RWPE2 (cell line): ENCODE measurements at regions not wholly inside any gene's neighbourhood (a gene's known extent, or its start where the extent isn't known, plus 50 kb on each side); places are given as distances from the start of the nearest gene placed in this dataset.

Experiments used
- ATAC-seq: fragments of 200-7000 bp; cut with Tn5 transposase; 3 replicates; pipeline ENCODE4 v1.9.1; 2021; ENCODE audit warnings: low read depth
- DNase-seq: peaks from one replicate; pipeline ENCODE4 v3.0.0-alpha.2; 2020; ENCODE audit warnings: low spot score
- H3K27ac ChIP-seq: fragments of 450-650 bp; 2 replicates; pipeline ENCODE4 v1.5.1; 2017; ENCODE audit warnings: mild to moderate bottlenecking; ENCODE audit not compliant: poor library complexity, severe bottlenecking
- H3K27me3 ChIP-seq: fragments of 250-450 bp; sonication (Bioruptor Pico); 2 replicates; pipeline ENCODE4 v1.5.1; 2021; ENCODE audit warnings: mild to moderate bottlenecking, moderate library complexity; ENCODE audit not compliant: insufficient read depth, poor library complexity, severe bottlenecking
- H3K36me3 ChIP-seq: fragments of 250-450 bp; sonication (Bioruptor Pico); 2 replicates; pipeline ENCODE4 v1.5.1; 2020; ENCODE audit warnings: low read depth, mild to moderate bottlenecking, moderate library complexity
- H3K4me1 ChIP-seq: fragments of 250-450 bp; sonication (Bioruptor Pico); 2 replicates; pipeline ENCODE4 v1.5.1; 2021; ENCODE audit warnings: mild to moderate bottlenecking, moderate library complexity; ENCODE audit not compliant: insufficient read depth, poor library complexity, severe bottlenecking
- H3K4me3 ChIP-seq: fragments of 250-450 bp; sonication (Bioruptor Pico); 2 replicates; pipeline ENCODE4 v1.5.1; 2021; ENCODE audit warnings: mild to moderate bottlenecking, moderate library complexity; ENCODE audit not compliant: severe bottlenecking
- H3K9me3 ChIP-seq: fragments of 250-450 bp; sonication (Bioruptor Pico); 2 replicates; pipeline ENCODE4 v1.5.1; 2021; ENCODE audit warnings: mild to moderate bottlenecking, moderate library complexity; ENCODE audit not compliant: severe bottlenecking
- CTCF ChIP-seq: fragments of 450-650 bp; IDR thresholded peaks from one replicate; pipeline ENCODE4 v1.5.1; 2017; ENCODE audit warnings: mild to moderate bottlenecking, moderate library complexity; ENCODE audit not compliant: poor library complexity, severe bottlenecking

- no peak overlapping the region for H3K4me3 ChIP-seq
- no peaks in the 10 kb centered on the region for H3K4me1 ChIP-seq
- no peak for ATAC-seq
- H3K36me3 ChIP-seq: no peaks in the 10 kb centered on the region
- peaks cover 4% of the 10 kb centered on the region for H3K27me3 ChIP-seq
- H3K9me3 ChIP-seq: no peaks in the 10 kb centered on the region
- no peak for DNase-seq
- H3K27ac ChIP-seq: no peak overlapping the region
- no peak for TF ChIP-seq CTCF
Observed at GRCh38 chr3:127365163-127365798, 77.4 kb upstream of the PRR20G start.

GRCh38 chr3:127363891-127364290, 76.0 kb upstream of the PRR20G start:
- Histone ChIP-seq H3K36me3 (no peaks in the 10 kb centered on the region), H3K27me3 (peaks cover 4% of the 10 kb centered on the region), H3K27ac (no peak overlapping the region), H3K9me3 (no peaks in the 10 kb centered on the region), H3K4me1 (no peaks in the 10 kb centered on the region), H3K4me3 (no peak overlapping the region)
- DNase-seq (no peak), ATAC-seq (no peak)
- TF ChIP-seq CTCF: no peak

GRCh38 chr3:127363171-127363570, 75.3 kb upstream of the PRR20G start:
- H3K4me1 ChIP-seq: no peaks in the 10 kb centered on the region
- ATAC-seq (no peak), DNase-seq (no peak)
- no peaks in the 10 kb centered on the region for H3K36me3 ChIP-seq
- no peak overlapping the region for H3K4me3 ChIP-seq
- no peak for TF ChIP-seq CTCF
- no peaks in the 10 kb centered on the region for H3K9me3 ChIP-seq
- H3K27ac ChIP-seq: no peak overlapping the region
- peaks cover 4% of the 10 kb centered on the region for H3K27me3 ChIP-seq

GRCh38 chr3:127360647-127361046, 72.8 kb upstream of the PRR20G start:
- DNase-seq: no peak
- no peak for ATAC-seq
- Histone ChIP-seq H3K4me3 (no peak overlapping the region), H3K27me3 (peaks cover 4% of the 10 kb centered on the region), H3K4me1 (no peaks in the 10 kb centered on the region), H3K36me3 (no peaks in the 10 kb centered on the region), H3K27ac (no peak overlapping the region), H3K9me3 (peaks cover 3% of the 10 kb centered on the region)
- no peak for TF ChIP-seq CTCF

GRCh38 chr3:127358641-127359040, 70.8 kb upstream of the PRR20G start:
- Histone ChIP-seq H3K27ac (no peak overlapping the region), H3K36me3 (no peaks in the 10 kb centered on the region), H3K9me3 (peaks cover 3% of the 10 kb centered on the region), H3K4me1 (no peaks in the 10 kb centered on the region), H3K27me3 (no peaks in the 10 kb centered on the region), H3K4me3 (no peak overlapping the region)
- TF ChIP-seq CTCF: no peak
- ATAC-seq (no peak), DNase-seq (no peak)
